IPS-18a (cell line): ENCODE measurements at regions not wholly inside any gene's neighbourhood (a gene's known extent, or its start where the extent isn't known, plus 50 kb on each side); places are given as distances from the start of the nearest gene placed in this dataset.

Experiments used
- H3K27ac ChIP-seq: one replicate; pipeline ENCODE4 v1.5.1; 2013; ENCODE audit warnings: low read length
- H3K27me3 ChIP-seq: one replicate; pipeline ENCODE4 v1.6.1; 2013; ENCODE audit warnings: mild to moderate bottlenecking, low read length; ENCODE audit not compliant: control insufficient read depth, insufficient read depth
- H3K36me3 ChIP-seq: one replicate; pipeline ENCODE4 v1.6.1; 2013; ENCODE audit warnings: low read depth, low read length; ENCODE audit not compliant: control insufficient read depth
- H3K4me1 ChIP-seq: one replicate; pipeline ENCODE4 v1.6.1; 2013; ENCODE audit warnings: low read depth, low read length; ENCODE audit not compliant: control insufficient read depth
- H3K4me3 ChIP-seq: one replicate; pipeline ENCODE4 v1.5.1; 2013; ENCODE audit warnings: low read length
- H3K9ac ChIP-seq: one replicate; pipeline ENCODE4 v1.6.1; 2013; ENCODE audit warnings: mild to moderate bottlenecking, low read length, moderate library complexity
- H3K9me3 ChIP-seq: one replicate; pipeline ENCODE4 v1.6.1; 2013; ENCODE audit warnings: low read depth, low read length; ENCODE audit not compliant: control insufficient read depth

- Histone ChIP-seq H3K36me3 (no peaks in the 10 kb centered on the region), H3K4me1 (no peaks in the 10 kb centered on the region), H3K4me3 (no peak overlapping the region)
Measured at GRCh38 chr6:6793388-6794250, 205.1 kb downstream of the LY86 start.

DNA sequence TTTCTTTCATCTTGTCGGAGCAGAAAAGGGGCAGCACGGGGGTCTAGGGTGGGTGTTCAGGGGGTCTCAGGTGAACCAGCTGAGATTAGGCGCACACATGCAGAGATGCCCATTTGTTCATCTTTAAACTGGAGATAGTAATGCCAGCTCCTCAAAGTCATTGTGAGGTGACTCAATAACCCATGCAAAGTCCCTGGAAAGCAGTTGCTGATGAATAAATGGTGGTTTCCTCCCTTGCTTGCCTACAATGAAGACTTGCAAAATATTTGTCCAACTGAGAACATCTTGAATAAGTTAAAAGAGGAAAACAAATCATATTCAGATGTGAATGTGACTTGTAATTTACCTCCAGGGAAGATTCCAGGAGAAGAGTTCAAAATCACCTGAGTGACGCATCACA, 206.9 kb downstream of the LY86 start:
- Histone ChIP-seq H3K9me3 (no peaks in the 10 kb centered on the region), H3K27me3 (no peaks in the 10 kb centered on the region), H3K27ac (no peak overlapping the region), H3K9ac (no peak overlapping the region), H3K36me3 (no peaks in the 10 kb centered on the region), H3K4me3 (no peak overlapping the region), H3K4me1 (no peaks in the 10 kb centered on the region)

More at GRCh38 chr6:6793388-6794250, 205.1 kb downstream of the LY86 start:
- Histone ChIP-seq H3K27ac (no peak overlapping the region), H3K9me3 (no peaks in the 10 kb centered on the region), H3K9ac (no peak overlapping the region), H3K27me3 (no peaks in the 10 kb centered on the region)

- Histone ChIP-seq H3K4me3 (no peak overlapping the region), H3K9me3 (no peaks in the 10 kb centered on the region), H3K27ac (no peak overlapping the region), H3K36me3 (no peaks in the 10 kb centered on the region), H3K27me3 (no peaks in the 10 kb centered on the region), H3K9ac (no peak overlapping the region), H3K4me1 (no peaks in the 10 kb centered on the region)
Measured at GRCh38 chr6:6796818-6797217, 208.3 kb downstream of the LY86 start.

DNA sequence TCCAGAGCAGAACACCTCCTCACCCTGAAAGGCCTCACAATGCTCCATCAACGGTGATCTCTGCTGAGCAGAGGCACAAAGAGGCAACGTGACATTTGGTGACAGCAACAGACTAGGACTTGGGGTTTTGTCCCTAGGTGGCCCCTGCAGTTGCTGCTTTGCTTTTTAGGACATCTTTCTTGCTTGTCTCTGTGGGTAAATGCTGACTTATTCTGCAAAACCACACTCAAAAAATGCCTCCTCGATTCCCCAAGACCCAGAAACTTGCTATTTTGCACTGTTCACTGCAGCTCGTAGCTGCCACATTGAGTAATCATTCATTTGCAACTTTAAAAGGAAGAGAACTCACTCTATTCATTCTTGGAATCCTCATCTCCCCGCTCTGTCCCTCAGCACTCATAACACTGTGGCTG, 209.9 kb downstream of the LY86 start:
- Histone ChIP-seq H3K36me3 (no peaks in the 10 kb centered on the region), H3K27ac (no peak overlapping the region), H3K9me3 (no peaks in the 10 kb centered on the region), H3K4me3 (no peak overlapping the region), H3K9ac (no peak overlapping the region), H3K27me3 (no peaks in the 10 kb centered on the region), H3K4me1 (no peaks in the 10 kb centered on the region)

DNA sequence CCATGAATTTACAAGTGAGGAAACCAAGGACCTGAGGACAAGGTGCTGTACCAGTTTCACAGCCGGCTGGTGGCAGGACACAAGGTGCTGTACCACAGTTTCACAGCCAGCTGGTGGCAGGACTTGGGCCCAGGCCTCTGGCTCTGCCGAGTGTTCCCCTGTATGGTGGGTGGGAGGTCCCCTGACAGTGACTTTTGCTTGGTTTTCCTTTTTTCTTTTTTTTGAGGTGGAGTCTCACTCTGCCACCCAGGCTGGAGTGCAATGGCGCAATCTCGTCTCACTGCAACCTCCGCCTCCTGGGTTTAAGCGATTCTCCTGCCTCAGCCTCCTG, 212.4 kb downstream of the LY86 start:
- no peak overlapping the region for H3K27ac ChIP-seq
- H3K9ac ChIP-seq, result no peak overlapping the region
- no peak overlapping the region for H3K4me3 ChIP-seq
- H3K9me3 ChIP-seq, result no peaks in the 10 kb centered on the region
- no peaks in the 10 kb centered on the region for H3K36me3 ChIP-seq
- no peaks in the 10 kb centered on the region for H3K4me1 ChIP-seq
- H3K27me3 ChIP-seq, result no peaks in the 10 kb centered on the region

DNA sequence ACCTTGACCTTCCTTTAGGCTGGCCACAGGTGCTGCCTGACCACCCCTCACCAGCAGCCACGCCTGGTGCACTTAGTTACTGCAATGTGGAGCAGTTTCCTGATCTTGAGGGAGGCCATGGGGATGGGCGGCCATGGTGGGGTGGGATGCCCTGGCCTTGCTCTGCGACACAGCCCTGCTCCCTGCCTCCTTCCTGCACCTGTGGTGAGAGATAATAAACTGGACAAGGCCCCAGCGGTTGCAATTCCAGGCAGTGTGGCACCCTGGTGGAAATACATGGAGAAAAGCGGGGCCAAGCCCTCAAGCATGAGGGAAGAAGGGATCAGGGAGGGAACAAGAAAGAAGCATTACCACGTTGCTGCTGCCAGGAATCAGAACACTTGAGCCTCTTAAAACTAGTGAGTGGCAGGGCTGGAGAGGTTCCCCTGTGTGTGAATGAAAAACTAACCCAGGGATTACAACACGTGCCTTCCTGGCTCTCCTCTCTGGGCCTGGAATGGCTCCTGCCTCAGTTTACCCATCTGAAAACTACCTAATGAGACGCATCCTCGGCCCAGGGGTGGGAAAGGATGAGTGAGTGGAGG, 213.2 kb downstream of the LY86 start:
- H3K4me3 ChIP-seq, result no peak overlapping the region
- no peaks in the 10 kb centered on the region for H3K9me3 ChIP-seq
- no peaks in the 10 kb centered on the region for H3K36me3 ChIP-seq
- H3K27ac ChIP-seq, result no peak overlapping the region
- no peak overlapping the region for H3K9ac ChIP-seq
- no peaks in the 10 kb centered on the region for H3K27me3 ChIP-seq
- no peaks in the 10 kb centered on the region for H3K4me1 ChIP-seq

DNA sequence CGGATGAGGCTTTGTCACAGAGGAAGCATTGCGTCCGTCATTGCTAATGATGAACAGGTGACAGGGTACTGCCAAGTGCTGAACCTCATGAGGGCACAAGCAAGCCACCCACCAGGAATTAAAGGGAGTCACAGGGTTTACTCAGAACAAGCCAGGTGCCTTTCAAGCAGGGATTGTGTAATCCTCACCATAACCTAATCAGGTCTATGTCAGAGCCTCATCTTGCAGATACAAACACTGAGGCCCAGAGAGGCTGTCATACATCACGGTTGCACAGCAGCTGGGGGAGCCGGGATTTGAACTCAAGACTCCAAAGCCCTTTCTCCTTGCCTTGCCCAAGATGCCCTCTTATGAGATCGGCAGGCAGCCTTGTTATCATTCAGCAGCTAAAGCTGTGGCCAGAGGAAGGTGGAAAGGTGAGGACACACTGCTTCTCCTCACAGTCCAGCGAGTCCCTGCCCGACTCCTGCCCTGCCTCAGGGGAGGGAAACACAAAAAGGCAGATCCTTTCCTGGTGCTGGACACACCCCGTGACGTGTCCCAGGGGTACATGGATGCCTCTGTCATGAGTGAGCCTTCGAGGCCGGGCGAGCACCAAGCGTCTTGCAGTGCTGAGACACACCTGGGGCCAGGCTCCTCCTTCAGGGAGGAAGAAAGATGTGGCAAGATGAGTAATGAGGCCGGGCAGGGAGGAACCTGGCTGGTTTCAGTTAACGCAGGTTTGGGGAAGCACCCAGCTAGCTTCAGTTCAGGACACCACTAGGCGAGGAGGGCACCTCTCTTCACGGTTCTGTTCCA, 214.9 kb downstream of the LY86 start:
- no peaks in the 10 kb centered on the region for H3K27me3 ChIP-seq
- no peak overlapping the region for H3K9ac ChIP-seq
- H3K4me3 ChIP-seq, result no peak overlapping the region
- no peaks in the 10 kb centered on the region for H3K36me3 ChIP-seq
- H3K4me1 ChIP-seq, result no peaks in the 10 kb centered on the region
- H3K9me3 ChIP-seq, result no peaks in the 10 kb centered on the region
- no peak overlapping the region for H3K27ac ChIP-seq

GRCh38 chr6:6804843-6805615, 216.5 kb downstream of the LY86 start:
- Histone ChIP-seq H3K27me3 (no peaks in the 10 kb centered on the region), H3K4me3 (no peak overlapping the region), H3K9me3 (no peaks in the 10 kb centered on the region), H3K36me3 (no peaks in the 10 kb centered on the region), H3K4me1 (no peaks in the 10 kb centered on the region), H3K9ac (no peak overlapping the region), H3K27ac (no peak overlapping the region)

- Histone ChIP-seq H3K27ac (no peak overlapping the region), H3K4me1 (peaks cover 13% of the 10 kb centered on the region), H3K9me3 (no peaks in the 10 kb centered on the region), H3K27me3 (no peaks in the 10 kb centered on the region), H3K36me3 (no peaks in the 10 kb centered on the region), H3K4me3 (no peak overlapping the region), H3K9ac (no peak overlapping the region)
Measured at GRCh38 chr6:6806844-6807518, 218.5 kb downstream of the LY86 start.

- no peak overlapping the region for H3K9ac ChIP-seq
- no peaks in the 10 kb centered on the region for H3K27me3 ChIP-seq
- no peak overlapping the region for H3K27ac ChIP-seq
- H3K4me1 ChIP-seq, result peaks cover 20% of the 10 kb centered on the region
- H3K4me3 ChIP-seq, result no peak overlapping the region
- H3K36me3 ChIP-seq, result no peaks in the 10 kb centered on the region
- no peaks in the 10 kb centered on the region for H3K9me3 ChIP-seq
Measured at GRCh38 chr6:6808343-6808742, 219.8 kb downstream of the LY86 start.

DNA sequence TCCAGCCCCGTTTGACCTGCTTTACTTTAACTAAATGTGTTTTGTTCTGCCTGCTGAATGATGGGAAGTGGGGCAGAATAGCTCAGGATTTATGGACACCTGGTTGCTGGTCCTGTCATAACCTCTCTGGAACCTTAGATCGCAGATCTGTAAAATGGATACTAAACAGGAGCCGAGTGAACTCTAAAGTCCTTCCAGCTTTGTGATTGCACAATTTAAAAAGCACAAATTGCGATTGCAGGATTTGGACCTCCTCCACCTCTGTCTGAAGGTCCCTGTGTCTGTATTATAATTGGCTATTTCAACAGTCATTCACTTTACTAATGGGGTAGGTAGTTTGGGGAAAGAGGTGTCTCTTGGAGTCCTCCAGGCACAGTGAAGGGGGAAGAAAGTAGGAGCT, 220.4 kb downstream of the LY86 start:
- Histone ChIP-seq H3K36me3 (no peaks in the 10 kb centered on the region), H3K9ac (no peak overlapping the region), H3K27ac (no peak overlapping the region), H3K4me1 (peaks cover 20% of the 10 kb centered on the region), H3K4me3 (no peak overlapping the region), H3K27me3 (no peaks in the 10 kb centered on the region), H3K9me3 (no peaks in the 10 kb centered on the region)
